H1 (cell line): ENCODE measurements at regions not wholly inside any gene's neighbourhood (a gene's known extent, or its start where the extent isn't known, plus 50 kb on each side); places are given as distances from the start of the nearest gene placed in this dataset.

Source experiments
- CTCF ChIA-PET: fragments of 300-600 bp; sonication (Branson Sonifier 250); formaldehyde crosslinking; loops from one replicate; lab custom pipeline; 2021; ENCODE audit not compliant: partially characterized antibody; lab: Charles Lee
- POLR2A ChIA-PET: fragments of 300-600 bp; sonication (Branson Sonifier 250); formaldehyde crosslinking; loops from one replicate; lab custom pipeline; 2021; ENCODE audit warnings: inconsistent platforms; ENCODE audit not compliant: partially characterized antibody; lab: Charles Lee
- DNase-seq, 2 experiments: peaks; one replicate each; pipeline versions ENCODE4 v3.0.0 to v3.0.0-alpha.2; 2010 to 2022; ENCODE audit warnings: low spot score in 2 of 2, low read depth in 1 of 2, mixed read lengths in 1 of 2
- FAIRE-seq: peaks from 2 replicates; lab custom pipeline; 2011; peaks lifted over from hg19 to GRCh38; lab: Jason Lieb, UNC
- H2AFZ ChIP-seq: 2 replicates; pipeline ENCODE4 v1.8.1; 2012; ENCODE audit warnings: low read length, inconsistent platforms
- H2AK5ac ChIP-seq: 2 replicates; pipeline ENCODE4 v1.6.1; 2013; ENCODE audit warnings: low read depth, low read length
- H2BK120ac ChIP-seq: replicated peaks from 2 replicates; pipeline ENCODE3; 2013; ENCODE audit warnings: low read depth, low read length, inconsistent platforms
- H2BK12ac ChIP-seq: 2 replicates; pipeline ENCODE4 v1.6.1; 2013; ENCODE audit warnings: low read depth, low read length
- H2BK15ac ChIP-seq: 2 replicates; pipeline ENCODE4 v1.6.1; 2013; ENCODE audit warnings: low read length
- H2BK20ac ChIP-seq: 2 replicates; pipeline ENCODE4 v1.6.1; 2013; ENCODE audit warnings: low read length
- H2BK5ac ChIP-seq: 2 replicates; pipeline ENCODE4 v1.6.1; 2013; ENCODE audit warnings: low read depth, low read length
- H3K14ac ChIP-seq: 2 replicates; pipeline ENCODE4 v1.6.1; 2013; ENCODE audit warnings: inconsistent platforms; ENCODE audit not compliant: insufficient read length
- H3K18ac ChIP-seq: 2 replicates; pipeline ENCODE4 v1.6.1; 2013; ENCODE audit warnings: low read length; ENCODE audit errors: extremely low read depth
- H3K23ac ChIP-seq: 2 replicates; pipeline ENCODE4 v1.6.1; 2013; ENCODE audit warnings: inconsistent platforms; ENCODE audit not compliant: insufficient read length
- H3K23me2 ChIP-seq: 2 replicates; pipeline ENCODE4 v1.6.1; 2013; ENCODE audit warnings: low read depth, low read length
- H3K27ac ChIP-seq: 2 replicates; pipeline ENCODE4 v1.6.1; 2011; ENCODE audit warnings: low read depth, low read length, inconsistent platforms
- H3K27me3 ChIP-seq, 4 experiments: replicated peaks in 1 of 4; 1 replicate in 1 of 4; 2 replicates in 3 of 4; pipeline versions ENCODE4 v1.6.1 to v1.8.1; 2011 to 2013; ENCODE audit warnings: low read length in 3 of 4, mild to moderate bottlenecking in 3 of 4, inconsistent platforms in 2 of 4, mixed read lengths in 2 of 4, moderate library complexity in 1 of 4; ENCODE audit not compliant: control insufficient read depth in 3 of 4, insufficient read depth in 3 of 4; ENCODE audit errors: extremely low read depth in 1 of 4
- H3K36me3 ChIP-seq, 4 experiments: 2 replicates each; pipeline versions ENCODE4 v1.6.1 to v1.8.1; 2011 to 2013; ENCODE audit warnings: mild to moderate bottlenecking in 4 of 4, low read length in 3 of 4, moderate library complexity in 2 of 4, control low read depth in 1 of 4, inconsistent platforms in 1 of 4; ENCODE audit not compliant: insufficient read depth in 4 of 4, control insufficient read depth in 2 of 4
- H3K4ac ChIP-seq: replicated peaks from 2 replicates; pipeline ENCODE3; 2013; ENCODE audit warnings: low read length, low read depth, mixed read lengths, inconsistent platforms; ENCODE audit not compliant: insufficient read length
- H3K4me1 ChIP-seq, 4 experiments: replicated peaks in 1 of 4; 1 replicate in 1 of 4; 2 replicates in 3 of 4; pipeline versions ENCODE4 v1.6.1 to v1.8.1; 2011 to 2013; ENCODE audit warnings: low read length in 3 of 4, inconsistent platforms in 2 of 4, mixed read lengths in 1 of 4; ENCODE audit not compliant: insufficient read depth in 4 of 4, control insufficient read depth in 3 of 4
- H3K4me2 ChIP-seq, 2 experiments: 2 replicates each; pipeline versions ENCODE4 v1.6.1 to v1.8.1; 2011 to 2013; ENCODE audit warnings: low read depth in 2 of 2, low read length in 2 of 2, control low read depth in 1 of 2, inconsistent platforms in 1 of 2, mild to moderate bottlenecking in 1 of 2; ENCODE audit not compliant: insufficient read depth in 1 of 2
- H3K4me3 ChIP-seq, 4 experiments: fragments of 200-600, 300-600 bp in 1 of 4; sonication (generic), shearing (Covaris generic), sonication (Bioruptor Twin) in 1 of 4; 2 replicates each; pipeline versions ENCODE4 v1.5.1 to v1.8.1; 2011 to 2016; ENCODE audit warnings: low read length in 4 of 4, low read depth in 3 of 4, control low read depth in 2 of 4, inconsistent platforms in 2 of 4, mild to moderate bottlenecking in 2 of 4, mixed read lengths in 1 of 4, moderate library complexity in 1 of 4; ENCODE audit not compliant: insufficient read depth in 2 of 4; ENCODE audit errors: extremely low read depth in 1 of 4
- H3K56ac ChIP-seq: replicated peaks from 2 replicates; pipeline ENCODE3; 2013; ENCODE audit warnings: low read depth, mild to moderate bottlenecking, mixed read lengths, low read length, inconsistent platforms; ENCODE audit not compliant: insufficient read length
- H3K79me1 ChIP-seq: 2 replicates; pipeline ENCODE4 v1.6.1; 2013; ENCODE audit warnings: low read depth, low read length, control low read depth
- H3K79me2 ChIP-seq, 2 experiments: 2 replicates each; pipeline versions ENCODE4 v1.6.1 to v1.8.1; 2012 to 2013; ENCODE audit warnings: low read length in 2 of 2, mild to moderate bottlenecking in 2 of 2, inconsistent platforms in 1 of 2; ENCODE audit not compliant: insufficient read depth in 2 of 2, control insufficient read depth in 1 of 2
- H3K9ac ChIP-seq, 4 experiments: replicated peaks in 1 of 4; 1 replicate in 1 of 4; 2 replicates in 3 of 4; pipeline versions ENCODE4 v1.6.1 to v1.8.1; 2011 to 2013; ENCODE audit warnings: low read depth in 3 of 4, low read length in 3 of 4, control low read depth in 2 of 4, mild to moderate bottlenecking in 2 of 4, moderate library complexity in 2 of 4, inconsistent platforms in 1 of 4; ENCODE audit errors: extremely low read depth in 1 of 4
- H3K9me3 ChIP-seq, 2 experiments: 2 replicates each; pipeline versions ENCODE4 v1.6.1 to v1.8.1; 2012 to 2013; ENCODE audit warnings: mild to moderate bottlenecking in 2 of 2, moderate library complexity in 2 of 2, control low read depth in 1 of 2, inconsistent platforms in 1 of 2, low read depth in 1 of 2, low read length in 1 of 2, mixed read lengths in 1 of 2; ENCODE audit not compliant: insufficient read depth in 2 of 2
- H4K20me1 ChIP-seq, 2 experiments: replicated peaks in 1 of 2; 2 replicates each; pipeline versions ENCODE3 to v1.8.1; 2011 to 2013; ENCODE audit warnings: inconsistent platforms in 2 of 2, low read length in 2 of 2, mild to moderate bottlenecking in 1 of 2; ENCODE audit not compliant: insufficient read depth in 2 of 2, control insufficient read depth in 1 of 2
- H4K5ac ChIP-seq: 2 replicates; pipeline ENCODE4 v1.6.1; 2013; ENCODE audit warnings: low read length, low read depth, mixed read lengths, inconsistent platforms; ENCODE audit not compliant: insufficient read length
- H4K8ac ChIP-seq: 2 replicates; pipeline ENCODE4 v1.8.0; 2013; ENCODE audit warnings: mild to moderate bottlenecking, moderate library complexity, low read length, inconsistent platforms; ENCODE audit not compliant: insufficient read depth; ENCODE audit errors: extremely low read depth
- H4K91ac ChIP-seq: replicated peaks from 2 replicates; pipeline ENCODE3; 2013; ENCODE audit warnings: low read length, mixed read lengths, inconsistent platforms; ENCODE audit not compliant: insufficient read length
- ATF2 ChIP-seq: IDR thresholded peaks from 2 replicates; pipeline ENCODE4 v1.6.1; 2012; ENCODE audit warnings: low read length, inconsistent platforms
- ATF3 ChIP-seq: IDR thresholded peaks from 2 replicates; pipeline ENCODE4 v1.6.1; 2011; ENCODE audit warnings: low read depth, mild to moderate bottlenecking, low read length; ENCODE audit not compliant: insufficient read depth
- JUND ChIP-seq: IDR thresholded peaks from 2 replicates; pipeline ENCODE4 v1.6.1; 2011; ENCODE audit warnings: mild to moderate bottlenecking, improper control_type of control experiment, low read length
- NRF1 ChIP-seq: IDR thresholded peaks from 2 replicates; pipeline ENCODE4 v1.6.1; 2011; ENCODE audit warnings: mild to moderate bottlenecking, low read depth, low read length, improper control_type of control experiment
- POLR2A ChIP-seq, 2 experiments: IDR thresholded peaks; 1 replicate in 1 of 2; 2 replicates in 1 of 2; pipeline ENCODE4 v1.6.1; 2011; ENCODE audit warnings: low read depth in 2 of 2, low read length in 2 of 2, mild to moderate bottlenecking in 2 of 2; ENCODE audit errors: control extremely low read depth in 1 of 2

GRCh38 chr12:30278401-30278800 lies 417.3 kb downstream of the IPO8 start:
- no peak overlapping the region for H2BK20ac ChIP-seq
- H3K4me3 ChIP-seq, result no peak overlapping the region
- no peaks in the 10 kb centered on the region for H3K23me2 ChIP-seq
- no peaks in the 10 kb centered on the region for H4K20me1 ChIP-seq
- H3K14ac ChIP-seq, result no peak overlapping the region
- H3K9ac ChIP-seq, result no peak overlapping the region
- no peaks in the 10 kb centered on the region for H3K4me1 ChIP-seq
- no peak overlapping the region for H2BK120ac ChIP-seq
- no peaks in the 10 kb centered on the region for H3K9me3 ChIP-seq
- no peak overlapping the region for H3K27ac ChIP-seq
- DNase-seq (no peak), FAIRE-seq (no peak)
- TF ChIP-seq POLR2A (IDR thresholded peaks at IDR 0.05; ENCODE audit: control extremely low read depth in 1 of 2, low read depth in 2 of 2, low read length in 2 of 2) (no peak), ATF3 (no peak), ATF2 (no peak), NRF1 (no peak), JUND (no peak)
- no peak overlapping the region for H3K23ac ChIP-seq
- H3K56ac ChIP-seq, result no peak overlapping the region
- ChIA-PET POLR2A (no interaction called here), CTCF (no interaction called here)
- no peak overlapping the region for H2BK5ac ChIP-seq
- H4K8ac ChIP-seq, result no peak overlapping the region
- no peak overlapping the region for H2AK5ac ChIP-seq
- H3K36me3 ChIP-seq, result 0 out of 8 replicates have a peak, but pooled peaks cover 0 to 2% (median 0%) of the 10 kb centered on the region in 4 experiments
- no peak overlapping the region for H2BK12ac ChIP-seq
- H4K91ac ChIP-seq, result no peak overlapping the region
- no peaks in the 10 kb centered on the region for H3K27me3 ChIP-seq
- H3K18ac ChIP-seq, result no peak overlapping the region
- no peak overlapping the region for H4K5ac ChIP-seq
- H2AFZ ChIP-seq, result no peak overlapping the region
- H2BK15ac ChIP-seq, result no peak overlapping the region
- H3K79me2 ChIP-seq, result no peaks in the 10 kb centered on the region
- no peak overlapping the region for H3K4ac ChIP-seq
- H3K79me1 ChIP-seq, result no peaks in the 10 kb centered on the region
- no peak overlapping the region for H3K4me2 ChIP-seq
